KOPT-K1 (cell line): ENCODE measurements at regions not wholly inside any gene's neighbourhood (a gene's known extent, or its start where the extent isn't known, plus 50 kb on each side); places are given as distances from the start of the nearest gene placed in this dataset.
"Not testable (repeated sequence)": the region's sequence is repeated elsewhere in the genome, so short reads cannot be mapped to it uniquely, and the experiment has no call there.

Source experiments
- H3K27ac ChIP-seq: fragments of 200-600 bp; sonication (generic); 2 replicates; pipeline ENCODE4 v1.5.1; 2016; ENCODE audit warnings: antibody characterized with exemption, mild to moderate bottlenecking, low read depth, low read length; ENCODE audit not compliant: poor library complexity, severe bottlenecking
- H3K36me3 ChIP-seq: fragments of 200-600 bp; sonication (generic); 2 replicates; pipeline ENCODE4 v1.5.1; 2017; ENCODE audit warnings: antibody characterized with exemption, mild to moderate bottlenecking, low read length, moderate library complexity; ENCODE audit not compliant: insufficient read depth
- H3K9me3 ChIP-seq: fragments of 200-600 bp; sonication (generic); 2 replicates; pipeline ENCODE4 v1.5.1; 2017; ENCODE audit warnings: antibody characterized with exemption, low read length, mild to moderate bottlenecking; ENCODE audit not compliant: insufficient read depth, poor library complexity, severe bottlenecking

DNA sequence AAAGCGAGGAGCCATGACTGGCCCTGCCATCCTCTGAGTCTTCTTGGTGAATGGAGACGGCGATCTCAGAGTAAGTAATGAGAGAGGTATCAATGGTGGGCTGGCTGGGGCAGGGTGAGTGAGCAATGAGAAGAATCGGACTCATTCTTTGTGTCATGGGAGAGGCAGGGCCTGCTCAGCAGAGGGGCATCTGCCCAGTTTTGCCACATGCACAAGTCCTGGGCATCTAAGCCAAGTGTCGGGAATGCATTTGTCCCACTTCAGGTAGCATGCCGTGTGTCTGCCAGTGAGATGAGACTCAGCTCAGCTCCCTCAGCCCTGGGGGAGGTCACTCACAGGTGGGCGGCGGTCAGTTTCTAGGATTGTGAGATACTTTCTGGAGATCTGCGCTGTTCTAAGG lies 791.0 kb upstream of the RAB6C start:
- H3K9me3 ChIP-seq, result no peaks in the 10 kb centered on the region
- H3K36me3 ChIP-seq, result no peaks in the 10 kb centered on the region
- no peak overlapping the region for H3K27ac ChIP-seq

DNA sequence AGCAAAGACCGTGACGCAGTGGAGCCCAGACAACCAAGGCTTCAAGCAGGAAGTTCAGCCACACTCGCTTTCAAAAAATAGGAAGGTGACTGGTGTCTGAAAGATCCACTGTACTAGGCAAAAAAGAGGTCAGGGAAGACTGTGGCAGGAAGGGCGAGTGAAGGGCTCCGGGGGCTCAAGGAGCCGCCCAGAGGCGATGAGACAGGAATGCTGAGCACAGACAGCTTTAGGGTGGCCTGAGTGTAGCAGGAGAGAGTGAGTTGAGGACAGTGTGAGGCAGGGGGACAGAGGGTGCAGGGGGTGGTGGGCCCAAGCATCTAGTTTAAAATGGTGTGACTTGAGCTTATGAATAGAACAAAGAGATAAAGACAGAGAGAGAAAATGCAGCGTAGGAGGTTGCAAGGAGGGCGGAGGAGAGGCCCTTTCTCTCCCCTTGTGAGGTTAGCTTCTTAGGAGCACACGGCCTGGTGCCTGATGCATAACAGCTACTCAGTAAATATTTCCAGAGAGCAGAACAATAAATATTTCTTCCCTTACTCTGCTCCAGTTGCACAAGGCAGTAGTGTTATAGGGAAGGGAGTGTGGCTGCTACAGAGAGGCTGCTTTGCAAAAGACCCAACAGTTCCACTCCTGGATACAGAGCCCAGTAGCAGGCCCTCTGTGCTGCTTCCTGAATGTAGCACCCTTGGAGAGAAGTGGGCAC lies 789.7 kb upstream of the RAB6C start:
- Histone ChIP-seq H3K9me3 (no peaks in the 10 kb centered on the region), H3K27ac (no peak overlapping the region), H3K36me3 (no peaks in the 10 kb centered on the region)

DNA sequence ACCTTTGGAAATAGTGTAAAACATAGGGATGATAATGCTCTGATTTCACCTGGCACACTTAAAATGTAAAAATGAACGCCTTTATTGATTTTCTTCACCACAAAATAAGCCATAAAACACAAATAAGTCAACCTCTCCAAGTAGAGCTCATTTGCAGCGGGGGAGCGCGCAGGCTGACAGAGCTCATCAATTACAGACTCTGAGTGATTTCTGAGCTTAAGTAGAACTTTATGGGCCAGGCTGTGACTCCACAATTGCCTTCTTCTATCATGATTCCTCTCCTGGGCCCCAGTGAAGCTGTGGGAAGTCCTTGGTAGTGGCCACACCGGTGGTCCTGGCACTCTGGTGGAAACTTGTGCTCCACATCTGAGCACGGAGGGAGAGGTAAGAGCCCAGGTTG lies 789.0 kb upstream of the RAB6C start:
- Histone ChIP-seq H3K27ac (no peak overlapping the region), H3K9me3 (no peaks in the 10 kb centered on the region), H3K36me3 (no peaks in the 10 kb centered on the region)

DNA sequence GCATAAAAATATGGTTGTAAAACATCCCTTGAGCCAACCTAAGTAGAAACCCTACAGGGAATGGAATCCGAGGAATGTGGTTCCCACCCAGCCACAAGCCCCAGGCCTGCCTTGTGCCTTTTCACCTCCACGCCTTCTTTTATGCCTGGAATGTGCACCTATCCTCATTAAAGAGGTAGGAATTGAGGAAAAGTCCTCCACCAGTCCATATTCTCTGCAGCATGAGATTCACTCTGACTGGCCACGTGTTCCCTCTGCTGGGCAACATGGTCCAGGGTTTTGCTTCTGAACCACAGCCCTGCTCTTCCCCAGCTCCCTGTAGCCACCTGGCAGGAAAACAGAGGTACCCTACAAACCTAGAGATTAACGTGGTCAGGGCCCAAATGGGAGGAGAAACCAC lies 787.9 kb upstream of the RAB6C start:
- Histone ChIP-seq H3K9me3 (no peaks in the 10 kb centered on the region), H3K27ac (no peak overlapping the region), H3K36me3 (no peaks in the 10 kb centered on the region)

DNA sequence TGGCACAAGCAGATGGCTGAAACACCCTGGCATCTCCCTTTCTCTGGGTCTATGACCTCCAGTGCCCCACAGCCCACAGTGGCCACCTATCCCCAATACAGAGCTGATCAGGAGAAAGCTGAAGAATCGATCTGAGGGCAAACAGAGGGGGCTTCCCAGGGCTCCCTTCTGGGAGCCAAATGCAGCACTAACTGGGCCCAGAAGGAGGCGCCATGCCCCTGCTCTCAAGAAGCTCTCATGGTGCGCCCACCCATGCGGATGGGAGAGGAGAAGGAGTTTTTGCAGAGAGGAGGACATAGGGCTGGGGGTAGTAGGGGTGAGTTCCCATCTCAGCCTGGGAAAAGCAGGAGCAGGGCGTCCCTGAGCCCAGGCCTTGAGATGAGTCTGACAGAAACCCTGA lies 787.3 kb upstream of the RAB6C start:
- no peaks in the 10 kb centered on the region for H3K36me3 ChIP-seq
- H3K9me3 ChIP-seq, result no peaks in the 10 kb centered on the region
- no peak overlapping the region for H3K27ac ChIP-seq

DNA sequence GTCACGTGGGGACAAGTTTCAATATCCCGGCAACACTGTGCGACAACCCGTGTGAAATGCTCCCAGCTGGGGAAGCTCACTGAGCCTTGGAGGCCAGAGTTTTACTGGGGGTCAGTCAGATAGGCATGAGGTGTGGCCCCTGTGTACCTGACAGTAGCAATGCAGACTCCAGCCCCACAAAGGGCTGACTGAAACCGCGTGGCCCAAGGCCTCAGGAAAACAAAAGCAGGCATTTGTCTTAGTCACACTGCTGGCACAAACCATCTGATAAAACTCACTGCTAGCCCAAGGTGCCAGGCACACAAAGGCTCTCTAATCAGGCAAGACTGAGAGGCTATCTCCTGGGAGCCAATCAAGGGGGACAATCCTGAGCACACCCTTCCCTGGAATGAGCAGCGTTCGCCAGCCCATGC lies 786.6 kb upstream of the RAB6C start:
- Histone ChIP-seq H3K36me3 (no peaks in the 10 kb centered on the region), H3K9me3 (no peaks in the 10 kb centered on the region), H3K27ac (no peak overlapping the region)

DNA sequence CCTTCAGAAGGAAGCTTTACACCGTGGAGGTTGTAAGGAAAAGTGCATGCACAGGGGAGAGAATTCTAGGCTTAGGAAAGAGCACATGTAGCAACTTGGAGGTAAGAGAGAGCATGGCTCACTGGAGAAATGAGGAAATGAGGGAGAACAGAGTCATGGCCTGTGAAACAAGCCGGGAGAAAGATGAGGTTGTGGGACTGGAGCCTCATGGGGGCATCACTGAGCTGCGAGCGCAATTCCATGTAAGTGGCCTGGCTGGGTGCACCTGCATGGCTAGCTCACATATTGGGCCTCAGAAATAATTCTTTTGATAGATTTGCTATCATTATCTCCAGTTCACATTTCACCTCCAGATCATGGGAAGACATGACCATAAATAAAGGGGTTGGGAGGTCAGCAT lies 785.5 kb upstream of the RAB6C start:
- Histone ChIP-seq H3K27ac (no peak overlapping the region), H3K9me3 (no peaks in the 10 kb centered on the region), H3K36me3 (no peaks in the 10 kb centered on the region)

DNA sequence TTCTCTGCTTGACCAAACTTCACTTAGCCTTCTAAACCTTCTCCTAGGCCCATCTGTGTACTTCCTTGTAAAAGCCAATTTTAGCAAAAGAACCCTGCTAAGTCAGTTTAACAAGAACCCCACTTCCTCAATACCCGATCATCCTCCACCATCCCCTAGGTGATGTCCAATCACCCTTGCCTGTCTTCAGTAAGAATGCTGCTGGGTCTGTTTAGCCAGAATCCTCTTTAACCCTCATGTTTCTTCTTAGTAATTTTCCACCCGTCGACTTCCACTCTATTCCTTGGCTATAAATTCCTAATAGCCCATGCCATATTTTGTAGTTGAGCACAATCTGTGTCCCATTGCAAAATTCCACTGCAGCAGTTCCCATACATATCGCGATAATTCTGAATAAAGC lies 780.0 kb upstream of the RAB6C start:
- Histone ChIP-seq H3K9me3 (no peaks in the 10 kb centered on the region), H3K27ac (no peak overlapping the region), H3K36me3 (no peaks in the 10 kb centered on the region)

DNA sequence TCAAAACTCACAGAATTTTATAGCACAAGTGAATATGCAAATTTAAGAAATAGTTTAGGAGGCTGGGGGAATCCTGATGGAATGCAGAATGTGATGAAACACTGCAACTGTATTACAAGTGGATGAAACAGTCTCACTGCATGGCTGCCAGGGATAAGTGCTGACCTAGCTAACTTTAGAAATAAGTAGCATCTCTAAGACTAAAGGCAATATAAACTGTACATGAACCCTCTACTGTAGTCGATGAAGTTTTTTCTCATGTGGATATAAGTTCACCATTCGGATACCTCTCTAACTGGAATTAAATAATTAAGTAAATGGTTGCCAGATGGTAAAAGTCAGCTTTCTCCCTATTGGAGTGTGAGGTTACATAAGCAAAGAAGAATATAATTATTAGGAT lies 777.8 kb upstream of the RAB6C start:
- H3K36me3 ChIP-seq, result no peaks in the 10 kb centered on the region
- H3K27ac ChIP-seq, result no peak overlapping the region
- H3K9me3 ChIP-seq, result no peaks in the 10 kb centered on the region

DNA sequence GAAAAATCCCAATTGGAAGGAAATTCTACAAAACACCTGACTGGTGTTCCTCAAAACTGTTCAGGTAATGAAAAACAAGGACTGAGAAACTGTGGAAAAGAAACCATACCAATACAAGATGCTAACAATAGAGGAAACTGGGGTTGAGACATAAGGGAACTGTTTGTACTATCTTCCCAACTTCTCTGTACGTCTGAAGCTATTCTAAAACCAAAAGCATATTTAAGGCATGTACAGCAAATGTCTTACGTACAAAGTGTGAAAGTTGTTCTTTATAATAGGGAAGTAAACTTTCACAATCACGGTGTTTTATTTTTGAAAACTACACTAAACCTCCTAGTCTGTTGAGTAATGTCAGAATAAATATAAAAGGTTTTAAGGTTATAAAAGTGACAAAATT lies 776.1 kb upstream of the RAB6C start:
- Histone ChIP-seq H3K36me3 (no peaks in the 10 kb centered on the region), H3K9me3 (no peaks in the 10 kb centered on the region), H3K27ac (no peak overlapping the region)

DNA sequence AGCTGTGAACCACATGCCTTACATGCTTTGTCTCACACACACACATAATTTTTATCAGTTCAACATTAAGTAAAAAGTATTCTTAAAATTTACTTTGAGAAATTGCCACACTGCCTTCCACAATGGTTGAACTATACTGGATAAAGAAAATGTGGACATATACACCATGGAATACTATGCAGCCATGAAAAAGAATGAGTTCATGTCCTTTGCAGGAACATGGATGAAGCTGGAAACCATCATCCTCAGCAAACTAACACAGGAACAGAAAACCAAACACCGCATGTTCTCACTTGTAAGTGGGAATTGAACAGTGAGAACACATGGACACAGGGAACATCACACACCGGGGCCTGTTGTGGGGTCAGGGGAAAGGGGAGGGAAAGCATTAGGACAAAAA lies 774.9 kb upstream of the RAB6C start:
- H3K36me3 ChIP-seq, H3K27ac ChIP-seq, H3K9me3 ChIP-seq: not testable (repeated sequence)

DNA sequence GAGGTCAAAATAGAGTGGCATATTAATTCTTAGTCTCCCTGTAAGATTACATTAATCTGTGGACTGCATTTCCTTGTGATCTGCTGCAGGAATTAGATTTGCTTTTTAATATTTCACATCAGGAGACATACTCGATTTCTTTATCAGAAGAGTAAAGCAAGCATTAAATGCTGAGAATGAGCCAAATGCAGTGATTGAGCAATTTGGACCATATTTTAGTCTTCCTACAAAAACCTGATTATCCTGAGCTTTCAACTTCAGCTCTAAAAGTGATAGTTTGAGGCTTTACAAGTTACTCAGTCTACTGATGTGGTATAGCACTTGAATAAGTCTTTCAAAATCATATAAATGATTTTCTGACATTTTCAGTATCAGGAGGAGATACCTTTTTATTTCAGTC lies 774.3 kb upstream of the RAB6C start:
- no peaks in the 10 kb centered on the region for H3K36me3 ChIP-seq
- no peaks in the 10 kb centered on the region for H3K9me3 ChIP-seq
- H3K27ac ChIP-seq, result no peak overlapping the region

DNA sequence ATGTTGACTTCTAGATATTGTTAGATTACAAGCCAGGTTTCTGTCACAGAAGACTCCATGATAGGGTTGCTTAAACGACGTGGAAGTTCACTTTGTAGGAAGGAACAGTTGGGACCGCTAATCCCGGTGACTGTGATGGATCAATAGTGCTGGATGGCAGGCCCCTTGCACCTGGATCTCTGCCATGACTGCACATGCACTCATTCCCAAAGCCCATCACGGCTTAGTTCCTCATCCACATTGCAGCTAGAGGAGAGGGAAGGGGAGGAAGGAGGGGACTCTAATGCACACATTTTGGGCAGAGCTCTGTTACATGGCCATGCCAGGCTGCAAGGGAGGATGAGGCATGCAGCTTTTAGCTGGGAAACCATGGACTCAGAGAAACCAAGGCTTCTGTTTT lies 773.7 kb upstream of the RAB6C start:
- H3K36me3 ChIP-seq, result no peaks in the 10 kb centered on the region
- H3K9me3 ChIP-seq, result no peaks in the 10 kb centered on the region
- H3K27ac ChIP-seq, result no peak overlapping the region

DNA sequence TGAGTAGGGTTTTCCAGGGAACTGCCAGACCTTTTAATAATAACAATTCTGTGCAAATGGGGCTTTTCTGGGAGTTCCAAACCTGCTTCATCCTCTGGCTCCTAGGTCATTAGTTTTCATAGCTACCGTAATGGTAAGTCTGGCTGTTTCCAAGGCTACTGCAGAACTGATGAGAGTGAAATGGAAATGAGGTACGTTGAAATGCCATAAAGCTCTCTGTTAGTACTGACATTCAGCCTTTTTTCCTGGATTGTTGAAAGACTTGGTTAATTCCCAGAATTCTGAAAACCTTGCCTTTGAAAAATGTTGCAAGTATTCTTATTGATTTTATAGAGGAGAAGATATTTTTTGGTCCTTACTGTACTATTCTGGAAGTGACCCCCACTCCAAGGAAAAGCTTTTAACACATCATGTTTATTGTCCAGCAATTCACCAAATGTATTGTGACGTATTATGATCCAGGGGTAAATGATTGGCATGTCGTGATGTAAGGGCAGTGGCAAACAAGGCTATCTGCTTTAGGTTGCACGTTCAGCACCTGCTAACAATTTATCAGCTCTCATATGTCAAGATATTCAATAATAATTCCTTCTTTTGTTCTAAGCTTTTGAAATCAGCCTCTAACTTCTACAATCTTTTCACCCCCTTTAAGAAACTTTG lies 767.0 kb upstream of the RAB6C start:
- Histone ChIP-seq H3K27ac (no peak overlapping the region), H3K36me3 (no peaks in the 10 kb centered on the region), H3K9me3 (no peaks in the 10 kb centered on the region)

DNA sequence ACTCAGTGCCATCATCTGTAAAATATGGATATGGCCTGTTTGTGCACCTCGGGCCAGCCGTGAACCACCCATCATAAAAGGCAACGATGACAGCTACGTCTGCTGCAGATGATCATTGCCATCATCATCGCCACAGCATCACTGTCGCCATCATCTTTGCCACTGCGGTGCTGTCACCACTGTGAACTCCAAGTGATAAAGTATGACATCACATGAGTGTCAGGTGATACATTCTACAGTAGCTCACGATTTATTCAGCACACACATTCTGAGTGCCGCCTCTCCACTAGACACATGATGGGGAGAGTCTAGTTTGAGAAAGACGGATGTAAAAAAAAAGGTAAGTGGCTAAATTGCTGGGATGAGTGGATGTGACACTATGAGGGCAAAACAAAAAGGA lies 755.4 kb upstream of the RAB6C start:
- Histone ChIP-seq H3K9me3 (no peaks in the 10 kb centered on the region), H3K27ac (no peak overlapping the region), H3K36me3 (no peaks in the 10 kb centered on the region)

DNA sequence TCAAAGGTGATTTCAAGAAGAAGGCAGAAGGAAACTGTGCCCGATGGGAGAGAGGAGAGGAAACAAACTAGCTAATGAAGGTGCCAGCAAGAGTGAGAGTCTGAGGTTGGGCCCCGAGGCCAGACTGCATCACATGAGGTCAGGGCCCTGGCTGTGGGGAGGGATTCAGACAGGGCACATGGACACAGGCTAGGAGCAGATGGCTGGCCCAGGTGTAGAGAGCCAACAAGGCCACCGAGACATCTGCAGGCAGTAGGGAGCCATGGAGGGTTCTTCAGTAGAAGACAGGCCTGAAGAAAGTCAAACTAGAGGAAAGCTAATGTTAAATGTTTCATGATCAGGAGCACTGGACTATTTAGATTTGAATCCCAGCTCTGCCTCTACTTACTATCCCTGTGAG lies 755.0 kb upstream of the RAB6C start:
- Histone ChIP-seq H3K27ac (no peak overlapping the region), H3K36me3 (no peaks in the 10 kb centered on the region), H3K9me3 (no peaks in the 10 kb centered on the region)
